IPS-15b (cell line): ENCODE measurements at regions not wholly inside any gene's neighbourhood (a gene's known extent, or its start where the extent isn't known, plus 50 kb on each side); places are given as distances from the start of the nearest gene placed in this dataset.

Experiments
- H3K27me3 ChIP-seq: one replicate; pipeline ENCODE4 v1.6.1; 2013; ENCODE audit warnings: low read length; ENCODE audit not compliant: control insufficient read depth, insufficient read depth
- H3K36me3 ChIP-seq: one replicate; pipeline ENCODE4 v1.6.1; 2013; ENCODE audit warnings: low read length; ENCODE audit not compliant: control insufficient read depth, insufficient read depth
- H3K4me1 ChIP-seq: one replicate; pipeline ENCODE4 v1.6.1; 2013; ENCODE audit warnings: mild to moderate bottlenecking, low read length; ENCODE audit not compliant: control insufficient read depth, insufficient read depth
- H3K4me3 ChIP-seq: one replicate; pipeline ENCODE4 v1.5.1; 2013; ENCODE audit warnings: low read depth, low read length
- H3K9ac ChIP-seq: one replicate; pipeline ENCODE4 v1.6.1; 2013; ENCODE audit warnings: low read depth, mild to moderate bottlenecking, low read length
- H3K9me3 ChIP-seq: one replicate; pipeline ENCODE4 v1.6.1; 2013; ENCODE audit warnings: mild to moderate bottlenecking, low read length; ENCODE audit not compliant: control insufficient read depth, insufficient read depth

DNA sequence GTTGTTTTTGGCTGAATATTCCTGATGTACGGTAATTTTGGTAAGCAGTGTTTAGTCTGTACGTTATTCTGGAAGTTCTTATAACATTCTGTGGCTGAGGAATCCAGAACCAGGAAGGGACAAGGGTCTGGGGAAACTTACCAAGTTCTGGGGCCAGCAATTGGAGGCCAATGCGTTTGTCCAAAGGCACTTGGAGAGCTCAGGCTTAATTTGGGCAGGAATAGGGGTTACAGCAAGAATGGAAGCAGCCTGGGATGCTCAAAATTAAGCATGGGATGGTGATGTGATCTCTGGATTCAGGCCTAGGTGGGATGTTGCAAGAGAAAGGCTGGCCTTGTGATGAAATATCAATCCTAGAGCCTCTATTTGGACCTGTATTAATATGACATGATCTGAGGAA is 235.2 kb upstream of the NOX3 start:
- Histone ChIP-seq H3K4me1 (no peaks in the 10 kb centered on the region), H3K9ac (no peak overlapping the region), H3K36me3 (no peaks in the 10 kb centered on the region), H3K4me3 (no peak overlapping the region), H3K27me3 (no peaks in the 10 kb centered on the region), H3K9me3 (no peaks in the 10 kb centered on the region)

DNA sequence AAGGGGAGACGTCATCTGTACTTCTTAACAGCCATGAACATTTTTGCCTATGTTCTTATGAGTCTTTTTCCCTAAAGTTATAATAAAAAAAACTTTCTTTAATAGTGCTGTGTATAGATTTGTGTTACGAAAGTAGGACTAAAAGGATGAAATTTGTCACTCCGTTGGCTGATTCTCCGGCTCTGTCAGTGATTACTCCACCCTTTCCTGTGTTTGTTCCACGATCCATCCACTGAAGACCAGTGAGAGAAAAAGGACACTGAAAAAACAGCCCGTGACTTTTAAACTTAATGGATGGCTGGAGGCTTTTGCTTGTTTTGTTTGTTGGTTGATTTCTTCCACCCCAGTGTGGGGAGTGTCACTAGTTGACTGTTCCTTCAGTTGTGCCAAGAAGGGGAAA is 232.0 kb upstream of the NOX3 start:
- Histone ChIP-seq H3K4me1 (no peaks in the 10 kb centered on the region), H3K9ac (no peak overlapping the region), H3K9me3 (no peaks in the 10 kb centered on the region), H3K36me3 (no peaks in the 10 kb centered on the region), H3K4me3 (no peak overlapping the region), H3K27me3 (no peaks in the 10 kb centered on the region)

DNA sequence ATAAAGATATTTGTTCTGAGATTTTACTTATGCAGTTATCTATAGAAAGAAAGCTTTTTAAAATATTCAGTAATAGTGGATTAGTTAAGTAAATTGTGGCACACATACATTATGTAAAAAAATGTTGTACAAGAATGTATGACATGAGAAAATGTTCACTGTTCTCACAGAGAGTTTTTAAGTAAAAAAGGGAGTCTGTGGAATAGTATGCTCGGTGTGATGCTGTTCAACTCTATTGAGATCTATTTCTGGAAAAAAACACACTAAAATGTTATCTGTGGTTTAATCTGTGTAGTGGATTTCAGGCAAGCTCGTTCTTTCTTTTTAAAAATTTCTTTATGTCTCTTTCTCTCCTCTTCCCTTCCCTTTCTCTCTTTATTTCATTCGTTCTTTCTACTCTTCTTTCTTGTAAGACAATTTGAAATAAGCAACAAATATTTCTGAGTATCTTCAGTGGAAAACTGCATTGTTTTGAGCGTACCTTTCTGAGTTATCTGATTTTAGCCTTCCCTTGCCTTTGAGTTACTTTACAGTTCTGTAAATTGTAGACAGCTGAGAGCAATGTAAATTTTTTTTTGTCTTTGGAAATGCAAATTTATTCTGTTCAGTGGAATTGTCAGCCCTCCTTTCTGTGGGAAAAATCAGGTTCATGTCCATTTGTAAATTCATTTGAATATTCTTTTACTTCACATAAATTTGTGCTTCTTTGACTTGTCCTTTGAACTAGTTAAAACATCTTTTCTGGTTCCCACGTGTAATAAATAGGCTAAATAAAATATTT is 229.0 kb upstream of the NOX3 start:
- Histone ChIP-seq H3K9me3 (no peaks in the 10 kb centered on the region), H3K36me3 (no peaks in the 10 kb centered on the region), H3K9ac (no peak overlapping the region), H3K27me3 (no peaks in the 10 kb centered on the region), H3K4me3 (no peak overlapping the region), H3K4me1 (no peaks in the 10 kb centered on the region)

DNA sequence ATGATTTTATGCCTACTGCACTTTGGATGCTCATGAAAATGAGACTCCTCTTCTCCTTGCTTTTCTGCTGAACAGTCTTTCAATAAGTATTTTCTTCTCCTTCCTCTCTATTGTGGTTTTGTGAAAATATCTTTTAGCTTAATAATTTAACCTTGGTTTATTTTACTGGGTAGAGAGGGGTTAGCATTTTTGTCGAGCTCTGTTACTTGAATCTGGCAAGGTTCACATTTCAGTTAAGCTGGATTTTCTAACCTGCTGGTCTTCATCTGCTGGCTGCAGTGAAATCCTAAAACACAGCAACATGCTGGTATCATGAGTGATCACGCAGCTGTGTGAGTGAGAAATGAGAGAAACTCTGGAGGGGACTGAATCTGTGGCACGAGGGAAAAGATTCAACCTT is 222.7 kb upstream of the NOX3 start:
- Histone ChIP-seq H3K4me3 (no peak overlapping the region), H3K36me3 (no peaks in the 10 kb centered on the region), H3K9ac (no peak overlapping the region), H3K27me3 (no peaks in the 10 kb centered on the region), H3K9me3 (no peaks in the 10 kb centered on the region), H3K4me1 (no peaks in the 10 kb centered on the region)

DNA sequence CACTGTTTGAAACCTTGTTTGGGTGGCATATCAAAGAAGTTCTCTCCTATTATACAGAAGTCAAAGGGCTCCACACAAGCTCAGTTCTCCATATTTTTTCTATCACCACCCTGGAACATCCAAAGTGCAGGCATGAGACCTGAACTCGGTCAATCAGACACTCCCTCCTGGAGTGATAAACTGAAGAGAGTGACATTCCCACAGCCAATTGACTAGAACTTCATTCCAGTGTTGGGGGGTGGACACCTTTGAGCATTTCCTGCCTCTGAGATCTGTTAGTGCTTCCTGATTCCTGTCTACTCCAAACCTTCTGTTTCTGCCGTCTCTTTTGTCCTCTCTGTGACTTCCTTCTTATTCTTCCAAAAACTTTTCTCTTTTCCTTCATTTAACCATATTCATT is 220.7 kb upstream of the NOX3 start:
- no peak overlapping the region for H3K9ac ChIP-seq
- no peaks in the 10 kb centered on the region for H3K4me1 ChIP-seq
- H3K36me3 ChIP-seq, result no peaks in the 10 kb centered on the region
- H3K4me3 ChIP-seq, result no peak overlapping the region
- no peaks in the 10 kb centered on the region for H3K9me3 ChIP-seq
- H3K27me3 ChIP-seq, result no peaks in the 10 kb centered on the region

DNA sequence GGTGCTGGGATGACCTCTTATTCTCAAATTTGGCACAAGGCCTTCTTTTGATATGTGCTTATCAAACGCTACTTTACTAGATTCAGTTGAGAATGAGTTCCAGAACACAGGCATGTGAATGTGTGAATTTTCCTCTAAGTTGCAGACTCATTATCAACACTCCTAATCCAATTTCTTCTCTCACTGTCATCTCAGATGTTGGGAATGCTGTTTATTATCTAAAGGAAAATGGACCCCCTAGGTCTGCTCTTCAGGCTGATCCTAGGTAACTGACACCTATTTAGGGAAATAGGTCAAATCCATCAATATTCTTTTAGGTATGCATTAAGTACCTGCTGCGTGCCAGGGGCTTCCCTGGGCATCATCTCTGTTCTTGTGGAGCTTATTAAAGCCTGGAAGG is 215.0 kb upstream of the NOX3 start:
- Histone ChIP-seq H3K9ac (no peak overlapping the region), H3K4me3 (no peak overlapping the region), H3K27me3 (no peaks in the 10 kb centered on the region), H3K9me3 (no peaks in the 10 kb centered on the region), H3K36me3 (no peaks in the 10 kb centered on the region), H3K4me1 (no peaks in the 10 kb centered on the region)

DNA sequence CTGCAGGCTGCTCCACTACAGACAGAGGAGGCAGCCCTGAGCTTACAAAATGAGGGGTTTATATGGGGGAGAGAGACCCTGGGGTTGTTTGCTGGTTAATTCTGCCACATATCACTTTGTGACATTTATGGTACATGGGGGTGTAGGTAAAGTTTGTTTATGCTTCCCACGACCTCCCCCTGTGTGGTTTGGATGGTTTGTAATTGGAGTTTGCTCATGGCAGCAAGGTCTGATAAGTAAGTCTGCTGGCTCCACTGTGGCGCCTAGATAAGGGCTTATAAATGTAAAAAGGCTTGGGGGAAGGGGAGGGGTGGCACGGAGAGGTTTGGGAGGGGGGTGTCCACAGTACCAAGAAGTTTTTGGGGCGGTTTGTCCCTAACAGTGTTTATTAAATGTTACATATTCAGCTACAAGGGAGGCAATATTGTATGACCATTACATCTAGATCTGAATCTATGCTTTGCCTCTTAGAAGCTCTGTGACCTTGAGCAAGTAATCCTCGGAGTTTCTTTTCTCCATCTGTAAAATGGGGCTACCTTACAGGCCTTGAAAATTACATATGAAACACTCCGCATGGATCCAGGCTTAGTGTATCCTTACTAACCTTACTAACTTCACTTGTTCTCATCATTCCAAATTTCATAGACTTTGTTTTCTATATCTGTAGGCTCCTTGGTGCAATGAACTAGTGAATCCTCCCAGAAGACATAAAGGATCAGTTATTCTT is 204.8 kb upstream of the NOX3 start:
- Histone ChIP-seq H3K4me1 (no peaks in the 10 kb centered on the region), H3K27me3 (no peaks in the 10 kb centered on the region), H3K9me3 (no peaks in the 10 kb centered on the region), H3K4me3 (no peak overlapping the region), H3K9ac (no peak overlapping the region), H3K36me3 (no peaks in the 10 kb centered on the region)

DNA sequence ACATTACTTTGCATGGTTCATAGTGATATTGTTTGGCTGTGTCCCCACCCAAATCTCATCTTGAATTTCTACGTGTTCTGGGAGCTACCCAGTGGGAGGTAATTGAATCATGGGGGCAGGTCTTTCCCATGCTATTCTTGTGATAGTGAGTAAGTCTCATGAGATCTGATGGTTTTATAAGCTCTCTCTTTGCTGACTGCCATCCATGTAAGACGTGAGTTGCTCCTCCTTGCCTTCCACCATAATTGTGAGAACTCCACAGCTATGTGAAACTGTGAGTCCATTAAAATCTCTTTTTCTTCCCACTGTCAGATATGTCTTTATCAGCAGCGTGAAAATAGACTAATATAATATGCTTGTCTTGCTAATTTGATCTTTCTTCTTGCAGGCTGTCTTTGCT is 200.4 kb upstream of the NOX3 start:
- Histone ChIP-seq H3K9me3 (no peaks in the 10 kb centered on the region), H3K27me3 (no peaks in the 10 kb centered on the region), H3K4me3 (no peak overlapping the region), H3K36me3 (no peaks in the 10 kb centered on the region), H3K9ac (no peak overlapping the region), H3K4me1 (no peaks in the 10 kb centered on the region)

DNA sequence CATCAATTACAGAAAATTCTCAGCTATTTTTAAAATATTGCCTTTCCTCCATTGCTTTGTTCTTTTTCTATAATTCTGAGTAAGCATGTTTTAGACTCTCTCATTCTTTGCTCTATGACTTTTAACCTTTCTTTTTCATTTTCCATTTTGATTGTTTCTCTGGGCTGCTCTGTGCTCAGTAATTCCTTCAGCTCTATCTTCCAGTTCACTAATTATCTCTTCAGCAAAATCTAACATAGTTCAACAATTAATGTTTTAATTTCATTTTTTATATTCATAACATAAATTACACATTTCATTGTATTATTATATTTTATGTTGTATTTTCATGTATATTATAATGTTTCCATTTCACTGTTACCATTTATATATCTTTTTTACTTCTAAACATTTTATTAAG is 198.8 kb upstream of the NOX3 start:
- Histone ChIP-seq H3K4me1 (no peaks in the 10 kb centered on the region), H3K9ac (no peak overlapping the region), H3K27me3 (no peaks in the 10 kb centered on the region), H3K9me3 (no peaks in the 10 kb centered on the region), H3K36me3 (no peaks in the 10 kb centered on the region), H3K4me3 (no peak overlapping the region)

DNA sequence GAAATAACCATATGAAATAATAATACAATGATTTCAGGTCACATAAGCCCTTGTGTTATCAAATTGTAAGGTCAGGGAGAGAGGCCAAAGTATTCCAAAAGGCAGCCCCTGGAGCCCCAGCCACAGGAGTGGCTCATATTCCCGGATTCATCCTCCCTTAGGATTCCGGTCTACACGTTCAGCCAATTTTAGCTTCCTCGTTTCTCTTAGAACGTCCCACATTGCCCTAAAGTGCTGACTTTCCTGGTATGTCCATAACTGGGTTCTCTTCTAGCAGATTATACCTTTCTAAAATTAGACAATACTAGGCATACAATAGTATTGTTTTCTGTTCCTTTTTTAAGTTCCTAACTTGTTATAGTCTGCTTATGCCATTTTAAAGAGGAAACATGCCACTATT is 192.7 kb upstream of the NOX3 start:
- no peak overlapping the region for H3K4me3 ChIP-seq
- no peaks in the 10 kb centered on the region for H3K27me3 ChIP-seq

DNA sequence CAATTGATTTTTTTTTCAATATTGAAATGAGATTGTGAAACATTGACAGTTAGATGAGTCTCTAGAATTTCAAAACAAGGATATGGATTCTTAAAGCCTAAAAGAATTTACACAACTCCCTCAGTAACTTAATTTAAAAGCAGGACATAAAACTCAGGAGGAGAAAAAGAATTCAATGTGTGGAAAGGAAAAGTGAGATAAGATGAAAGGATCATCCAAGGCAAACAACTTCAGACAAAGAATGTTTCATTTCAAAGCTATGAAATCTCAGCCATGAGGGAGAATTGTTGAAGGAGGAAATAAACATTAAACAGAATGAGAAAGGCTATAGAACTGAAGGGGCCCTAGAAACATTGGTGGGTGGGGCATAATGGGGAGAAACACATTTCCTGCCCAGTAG is 191.7 kb upstream of the NOX3 start:
- H3K4me1 ChIP-seq, result no peaks in the 10 kb centered on the region
- no peak overlapping the region for H3K9ac ChIP-seq
- no peaks in the 10 kb centered on the region for H3K27me3 ChIP-seq
- H3K4me3 ChIP-seq, result no peak overlapping the region
- no peaks in the 10 kb centered on the region for H3K36me3 ChIP-seq
- H3K9me3 ChIP-seq, result no peaks in the 10 kb centered on the region

More for the DNA sequence above, 192.7 kb upstream of the NOX3 start:
- Histone ChIP-seq H3K4me1 (no peaks in the 10 kb centered on the region), H3K9me3 (no peaks in the 10 kb centered on the region), H3K9ac (no peak overlapping the region), H3K36me3 (no peaks in the 10 kb centered on the region)

DNA sequence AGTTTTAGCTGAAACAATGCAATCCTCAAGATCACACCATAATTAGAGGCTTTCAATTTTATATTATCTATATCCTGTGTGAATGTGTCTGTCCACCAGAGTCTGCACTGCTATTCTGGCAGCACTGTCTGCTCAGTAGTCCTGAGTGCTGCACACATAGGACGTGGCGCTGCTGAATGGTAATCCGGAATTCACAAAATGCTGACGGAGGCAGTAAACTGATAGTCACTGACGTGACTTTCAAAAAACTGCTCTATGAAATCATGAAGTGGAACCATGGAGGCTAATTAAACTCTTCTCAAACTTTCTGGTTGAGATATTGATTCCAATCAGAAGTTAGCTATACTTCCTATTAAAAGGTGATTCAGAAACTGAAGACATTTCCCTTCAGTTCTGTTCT is 190.8 kb upstream of the NOX3 start:
- Histone ChIP-seq H3K9me3 (no peaks in the 10 kb centered on the region), H3K4me3 (no peak overlapping the region), H3K36me3 (no peaks in the 10 kb centered on the region), H3K27me3 (no peaks in the 10 kb centered on the region), H3K4me1 (no peaks in the 10 kb centered on the region), H3K9ac (no peak overlapping the region)
